Thoracic aorta (tissue), 2 donors: ENCODE measurements at regions not wholly inside any gene's neighbourhood (a gene's known extent, or its start where the extent isn't known, plus 50 kb on each side); places are given as distances from the start of the nearest gene placed in this dataset.

Experiments
- ATAC-seq: fragments of 150-250 bp; one replicate; pipeline ENCODE4 v1.8.0; 2017; ENCODE audit warnings: low read depth; ENCODE audit not compliant: insufficient number of reproducible peaks, low FRiP score
- DNase-seq: peaks from one replicate; pipeline ENCODE4 v3.0.0-alpha.2; 2020; ENCODE audit warnings: low spot score
- H3K27ac ChIP-seq, 2 donors: fragments of 200-600 bp; sonication (generic); 1 replicate in 1 of 2; 2 replicates in 1 of 2; pipeline ENCODE4 v1.5.1; 2016; ENCODE audit warnings: mild to moderate bottlenecking in 2 of 2, moderate library complexity in 2 of 2
- H3K27me3 ChIP-seq: fragments of 200-600 bp; sonication (generic); replicated peaks from 2 replicates; pipeline ENCODE4 v1.6.0; 2016; ENCODE audit warnings: mild to moderate bottlenecking; ENCODE audit not compliant: insufficient read depth
- H3K36me3 ChIP-seq: fragments of 200-600 bp; sonication (generic); one replicate; pipeline ENCODE4 v1.5.1; 2016
- H3K4me1 ChIP-seq, 2 donors: fragments of 200-600 bp; sonication (generic); 1 replicate in 1 of 2; 2 replicates in 1 of 2; pipeline versions ENCODE4 v1.5.1 to v1.6.0; 2016; ENCODE audit warnings: low read depth in 2 of 2, mild to moderate bottlenecking in 1 of 2; ENCODE audit not compliant: control insufficient read depth in 1 of 2
- H3K4me3 ChIP-seq: fragments of 200-600 bp; sonication (generic); 2 replicates; pipeline ENCODE4 v1.5.1; 2016; ENCODE audit warnings: mild to moderate bottlenecking
- H3K9me3 ChIP-seq: fragments of 200-600 bp; sonication (generic); 2 replicates; pipeline ENCODE4 v1.5.1; 2016
- TF ChIP-seq, protein P1 (sequence below): fragments of 200-600 bp; sonication (generic); IDR thresholded peaks from one replicate; pipeline ENCODE4 v1.5.1; 2019; ENCODE audit warnings: antibody characterized with exemption

- Histone ChIP-seq H3K4me3 (no peak overlapping the region), H3K36me3 (no peaks in the 10 kb centered on the region), H3K9me3 (no peaks in the 10 kb centered on the region), H3K27me3 (no peaks in the 10 kb centered on the region), H3K27ac (no peak overlapping the region), H3K4me1 (peaks cover 0 to 2% of the 10 kb centered on the region in 2 donors)
- TF ChIP-seq, protein P1, sequence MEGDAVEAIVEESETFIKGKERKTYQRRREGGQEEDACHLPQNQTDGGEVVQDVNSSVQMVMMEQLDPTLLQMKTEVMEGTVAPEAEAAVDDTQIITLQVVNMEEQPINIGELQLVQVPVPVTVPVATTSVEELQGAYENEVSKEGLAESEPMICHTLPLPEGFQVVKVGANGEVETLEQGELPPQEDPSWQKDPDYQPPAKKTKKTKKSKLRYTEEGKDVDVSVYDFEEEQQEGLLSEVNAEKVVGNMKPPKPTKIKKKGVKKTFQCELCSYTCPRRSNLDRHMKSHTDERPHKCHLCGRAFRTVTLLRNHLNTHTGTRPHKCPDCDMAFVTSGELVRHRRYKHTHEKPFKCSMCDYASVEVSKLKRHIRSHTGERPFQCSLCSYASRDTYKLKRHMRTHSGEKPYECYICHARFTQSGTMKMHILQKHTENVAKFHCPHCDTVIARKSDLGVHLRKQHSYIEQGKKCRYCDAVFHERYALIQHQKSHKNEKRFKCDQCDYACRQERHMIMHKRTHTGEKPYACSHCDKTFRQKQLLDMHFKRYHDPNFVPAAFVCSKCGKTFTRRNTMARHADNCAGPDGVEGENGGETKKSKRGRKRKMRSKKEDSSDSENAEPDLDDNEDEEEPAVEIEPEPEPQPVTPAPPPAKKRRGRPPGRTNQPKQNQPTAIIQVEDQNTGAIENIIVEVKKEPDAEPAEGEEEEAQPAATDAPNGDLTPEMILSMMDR, result no peak
- DNase-seq (no peak), ATAC-seq (no peak)
These were observed 980.5 kb upstream of the CNTN5 start for GRCh38 chr11:98040061-98040808.

GRCh38 chr11:98047647-98048046, 973.1 kb upstream of the CNTN5 start:
- no peaks in the 10 kb centered on the region for H3K27me3 ChIP-seq
- H3K36me3 ChIP-seq, result no peaks in the 10 kb centered on the region
- H3K9me3 ChIP-seq, result no peaks in the 10 kb centered on the region
- DNase-seq (no peak), ATAC-seq (no peak)
- no peak overlapping the region for H3K27ac ChIP-seq
- no peaks in the 10 kb centered on the region for H3K4me1 ChIP-seq
- TF ChIP-seq, protein P1, result no peak
- no peak overlapping the region for H3K4me3 ChIP-seq

- Histone ChIP-seq H3K36me3 (no peaks in the 10 kb centered on the region), H3K9me3 (no peaks in the 10 kb centered on the region), H3K27me3 (no peaks in the 10 kb centered on the region), H3K4me1 (no peaks in the 10 kb centered on the region), H3K27ac (no peak overlapping the region), H3K4me3 (no peak overlapping the region)
- ATAC-seq (no peak), DNase-seq (no peak)
- TF ChIP-seq, protein P1, result no peak
These were observed 966.9 kb upstream of the CNTN5 start for GRCh38 chr11:98053851-98054250.

DNA sequence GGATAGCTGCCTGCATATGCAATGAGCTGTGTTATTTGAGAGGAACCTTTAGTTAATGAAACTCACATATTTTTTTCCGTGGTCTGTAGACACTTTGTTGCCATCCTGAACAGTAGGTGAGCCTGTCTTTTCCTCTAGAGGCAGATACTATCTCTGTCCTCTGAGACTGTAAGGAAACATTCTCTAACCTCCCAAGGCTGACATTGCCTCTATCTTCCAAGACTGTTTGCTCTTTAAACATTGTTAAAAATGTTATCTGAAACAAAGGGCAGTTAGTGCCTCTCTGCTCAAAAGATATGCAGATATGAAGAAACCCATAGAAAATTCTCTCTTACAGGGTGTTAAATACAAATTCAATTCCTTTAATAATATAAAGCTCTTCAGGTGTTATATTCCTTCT, 963.8 kb upstream of the CNTN5 start:
- ATAC-seq (no peak), DNase-seq (no peak)
- Histone ChIP-seq H3K4me3 (no peak overlapping the region), H3K36me3 (no peaks in the 10 kb centered on the region), H3K9me3 (no peaks in the 10 kb centered on the region), H3K27me3 (no peaks in the 10 kb centered on the region), H3K4me1 (no peaks in the 10 kb centered on the region), H3K27ac (no peak overlapping the region)
- TF ChIP-seq, protein P1, result no peak

- no peaks in the 10 kb centered on the region for H3K9me3 ChIP-seq
- H3K4me3 ChIP-seq, result no peak overlapping the region
- H3K4me1 ChIP-seq, result no peaks in the 10 kb centered on the region
- TF ChIP-seq, protein P1, result no peak
- no peaks in the 10 kb centered on the region for H3K36me3 ChIP-seq
- DNase-seq (no peak), ATAC-seq (no peak)
- no peak overlapping the region for H3K27ac ChIP-seq
- no peaks in the 10 kb centered on the region for H3K27me3 ChIP-seq
These were observed 961.3 kb upstream of the CNTN5 start for GRCh38 chr11:98059488-98059887.
